Sigmoid colon (tissue), 4 donors: ENCODE measurements at regions not wholly inside any gene's neighbourhood (a gene's known extent, or its start where the extent isn't known, plus 50 kb on each side); places are given as distances from the start of the nearest gene placed in this dataset.

ENCODE experiments used
- CTCF ChIP-seq, 4 experiments: fragments of 450-650 bp in 3 of 4; fragments of 200-600 bp in 1 of 4; IDR thresholded peaks; one replicate each; pipeline ENCODE4 v1.5.1; 2016 to 2019; ENCODE audit warnings: antibody characterized with exemption in 4 of 4, mild to moderate bottlenecking in 3 of 4, moderate library complexity in 2 of 4
- EP300 ChIP-seq, 4 donors: sonication (generic); formaldehyde crosslinking; IDR thresholded peaks; one replicate each; pipeline ENCODE4 v1.6.1; 2017; ENCODE audit warnings: antibody characterized with exemption in 4 of 4
- POLR2A ChIP-seq, 2 donors: fragments of 450-650 bp; IDR thresholded peaks; one replicate each; pipeline ENCODE4 v1.6.1; 2016; ENCODE audit warnings: antibody characterized with exemption in 2 of 2, mild to moderate bottlenecking in 2 of 2, moderate library complexity in 2 of 2
- POLR2AphosphoS5 ChIP-seq, 4 donors: sonication (generic); formaldehyde crosslinking; IDR thresholded peaks; one replicate each; pipeline ENCODE4 v1.6.1; 2017; ENCODE audit warnings: antibody characterized with exemption in 4 of 4

GRCh38 chr22:27531782-27532530 lies 269.6 kb downstream of the MN1 start:
- TF ChIP-seq POLR2A (IDR thresholded peaks at IDR 0.05) (no peak), CTCF (IDR thresholded peaks at IDR 0.05) (no peak), EP300 (IDR thresholded peaks at IDR 0.05) (no peak), POLR2AphosphoS5 (IDR thresholded peaks at IDR 0.05) (peak in 1 of 4 donors; percentile 47)
